VCaP (cell line): ENCODE measurements at regions not wholly inside any gene's neighbourhood (a gene's known extent, or its start where the extent isn't known, plus 50 kb on each side); places are given as distances from the start of the nearest gene placed in this dataset.

Experiments
- H3K27ac ChIP-seq: fragments of 450-650 bp; 2 replicates; pipeline ENCODE4 v1.5.1; 2017
- TF ChIP-seq, protein P1 (sequence below): fragments of 450-650 bp; conservative IDR thresholded peaks from 2 replicates; pipeline ENCODE4 v1.5.1; 2017; ENCODE audit warnings: mild to moderate bottlenecking, moderate library complexity

DNA sequence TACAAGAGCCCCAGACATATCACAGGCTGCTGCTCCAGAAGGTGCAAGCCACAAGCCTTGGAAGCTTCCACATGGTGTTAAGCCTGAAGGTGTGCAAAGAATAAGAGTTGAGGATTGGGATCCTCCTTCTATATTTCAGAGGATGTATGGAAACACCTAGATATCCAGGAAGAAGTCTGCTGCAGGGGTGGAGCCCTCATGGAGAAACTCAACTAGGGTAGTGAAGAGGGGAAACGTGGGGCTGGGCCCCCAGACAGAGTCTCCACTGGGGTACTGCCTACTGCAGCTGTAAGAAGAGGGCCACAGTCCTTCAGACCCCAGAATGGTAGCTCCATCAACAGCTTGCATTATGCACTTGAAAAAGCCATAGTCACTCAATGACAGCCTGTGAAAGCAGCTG is 1444.0 kb downstream of the SLITRK1 start:
- TF ChIP-seq, protein P1, sequence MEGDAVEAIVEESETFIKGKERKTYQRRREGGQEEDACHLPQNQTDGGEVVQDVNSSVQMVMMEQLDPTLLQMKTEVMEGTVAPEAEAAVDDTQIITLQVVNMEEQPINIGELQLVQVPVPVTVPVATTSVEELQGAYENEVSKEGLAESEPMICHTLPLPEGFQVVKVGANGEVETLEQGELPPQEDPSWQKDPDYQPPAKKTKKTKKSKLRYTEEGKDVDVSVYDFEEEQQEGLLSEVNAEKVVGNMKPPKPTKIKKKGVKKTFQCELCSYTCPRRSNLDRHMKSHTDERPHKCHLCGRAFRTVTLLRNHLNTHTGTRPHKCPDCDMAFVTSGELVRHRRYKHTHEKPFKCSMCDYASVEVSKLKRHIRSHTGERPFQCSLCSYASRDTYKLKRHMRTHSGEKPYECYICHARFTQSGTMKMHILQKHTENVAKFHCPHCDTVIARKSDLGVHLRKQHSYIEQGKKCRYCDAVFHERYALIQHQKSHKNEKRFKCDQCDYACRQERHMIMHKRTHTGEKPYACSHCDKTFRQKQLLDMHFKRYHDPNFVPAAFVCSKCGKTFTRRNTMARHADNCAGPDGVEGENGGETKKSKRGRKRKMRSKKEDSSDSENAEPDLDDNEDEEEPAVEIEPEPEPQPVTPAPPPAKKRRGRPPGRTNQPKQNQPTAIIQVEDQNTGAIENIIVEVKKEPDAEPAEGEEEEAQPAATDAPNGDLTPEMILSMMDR = no peak
- H3K27ac ChIP-seq = no peak overlapping the region

DNA sequence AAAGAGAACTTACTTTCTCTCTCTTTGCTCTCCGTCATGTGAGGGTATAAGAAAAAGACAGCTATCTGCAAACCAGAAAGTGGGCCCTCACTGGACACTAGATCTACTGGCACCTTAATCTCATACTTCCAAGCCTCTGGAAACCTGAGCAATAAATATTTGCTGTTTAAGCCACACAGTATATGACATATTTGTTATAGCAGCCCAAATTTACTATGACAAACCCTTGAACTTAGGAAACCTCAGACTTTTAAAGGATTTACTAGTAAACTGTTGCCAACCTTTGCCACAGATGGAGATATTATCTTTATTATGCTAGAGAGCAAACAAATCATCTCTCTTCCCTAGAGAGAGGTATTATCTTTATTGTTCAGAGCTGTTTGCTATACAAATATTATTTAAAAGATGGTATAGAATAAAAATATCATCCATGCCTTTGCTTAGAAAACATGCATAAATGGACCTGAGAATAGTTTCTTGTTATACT is 1446.1 kb downstream of the SLITRK1 start:
- TF ChIP-seq, protein P1 = no peak
- H3K27ac ChIP-seq = no peak overlapping the region

DNA sequence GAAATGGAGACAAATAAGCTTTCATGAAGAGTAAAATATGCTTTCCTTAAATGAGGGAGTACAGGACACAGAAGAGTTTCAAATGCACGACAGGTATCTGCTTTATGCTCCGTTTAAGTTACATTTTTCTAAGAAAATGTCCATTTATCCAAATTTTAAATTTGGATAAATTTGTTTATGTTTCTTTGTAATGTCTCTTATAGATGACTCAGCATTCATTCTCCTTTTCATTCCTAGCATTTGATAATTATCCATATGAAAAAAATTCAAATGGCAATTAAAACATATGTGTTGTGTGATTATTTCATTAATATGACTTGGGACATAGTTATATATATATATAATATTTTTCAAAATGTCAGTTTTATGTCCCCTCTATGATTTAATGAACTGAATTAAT is 1449.3 kb downstream of the SLITRK1 start:
- TF ChIP-seq, protein P1 = no peak
- no peak overlapping the region for H3K27ac ChIP-seq

DNA sequence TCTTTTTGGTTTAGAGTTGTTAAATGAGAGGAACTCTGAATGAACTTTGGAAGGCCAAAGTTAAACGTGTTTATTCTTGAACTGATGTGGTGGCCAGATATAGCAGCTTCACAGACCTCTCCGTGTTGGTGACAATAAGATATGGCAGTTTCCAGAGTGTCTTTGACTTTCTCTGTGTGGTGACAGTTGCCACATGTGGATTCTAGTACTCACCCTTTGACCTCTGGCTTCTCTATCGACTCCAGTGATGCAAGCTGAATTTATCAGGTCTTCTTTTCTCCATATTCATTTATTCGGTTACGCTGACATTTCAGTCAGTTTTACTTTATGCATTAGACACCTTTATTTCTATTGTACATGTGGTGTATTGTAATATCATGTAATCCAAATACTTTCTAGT is 1469.5 kb downstream of the SLITRK1 start:
- TF ChIP-seq, protein P1 = no peak

DNA sequence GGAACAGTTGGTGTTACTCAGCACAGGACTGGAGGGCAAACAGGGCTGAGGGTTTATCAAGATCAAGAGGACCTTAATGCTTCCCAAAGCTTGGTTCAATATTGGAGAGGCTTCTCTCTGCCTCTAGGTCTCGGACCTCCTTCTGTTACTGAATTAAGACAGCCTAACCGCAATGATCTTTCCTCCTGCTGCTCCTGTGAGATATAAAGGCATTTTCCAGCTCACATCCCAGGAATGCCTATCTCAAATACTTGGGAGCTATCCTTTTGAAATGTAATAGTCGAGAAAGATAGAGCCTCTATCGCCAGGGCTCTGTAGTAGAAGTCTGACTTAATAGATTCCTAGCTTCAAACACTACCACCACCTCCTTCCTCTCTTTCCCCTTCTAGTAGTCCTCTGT is 1475.0 kb downstream of the SLITRK1 start:
- TF ChIP-seq, protein P1 = no peak
- H3K27ac ChIP-seq = no peak overlapping the region

More for the DNA sequence above, 1469.5 kb downstream of the SLITRK1 start:
- no peak overlapping the region for H3K27ac ChIP-seq

DNA sequence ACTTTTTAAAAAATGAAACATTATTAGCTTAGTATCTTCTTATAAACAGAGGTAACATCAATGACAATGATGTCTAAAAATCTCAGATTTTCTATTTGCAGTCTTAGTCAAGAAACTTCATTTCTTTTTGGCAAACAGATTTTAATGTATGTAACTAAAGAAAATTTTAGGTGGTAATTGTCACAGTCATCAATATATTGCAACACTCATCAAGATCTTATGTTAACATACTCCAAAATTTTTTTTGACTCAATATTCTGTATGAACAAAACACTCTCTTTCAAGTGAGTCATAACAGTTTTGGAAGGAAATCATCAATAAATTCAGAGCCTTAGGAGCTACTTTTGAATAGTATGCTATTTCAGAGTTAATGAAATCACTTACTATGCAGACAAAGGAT is 1507.6 kb downstream of the SLITRK1 start:
- H3K27ac ChIP-seq = no peak overlapping the region
- TF ChIP-seq, protein P1 = no peak

DNA sequence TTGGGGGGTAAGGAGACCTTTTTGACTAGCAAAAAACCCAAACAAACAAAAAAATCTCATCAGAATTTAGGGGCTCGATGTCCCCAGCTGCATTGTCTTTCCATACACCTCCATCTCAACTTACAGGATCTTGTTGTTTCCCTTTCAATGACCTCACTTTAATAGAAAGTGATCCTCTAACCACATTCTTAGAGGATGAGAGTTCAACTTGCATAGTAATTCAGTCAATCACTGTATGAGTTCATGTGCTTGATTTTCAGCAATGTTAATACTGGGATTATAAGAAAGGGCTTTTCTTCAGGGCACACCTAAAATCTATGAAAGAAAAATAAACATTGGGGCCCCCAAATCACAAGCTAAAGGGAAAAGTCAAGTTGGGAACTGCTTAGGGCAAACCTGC is 1512.0 kb downstream of the SLITRK1 start:
- H3K27ac ChIP-seq = no peak overlapping the region
- TF ChIP-seq, protein P1 = no peak

DNA sequence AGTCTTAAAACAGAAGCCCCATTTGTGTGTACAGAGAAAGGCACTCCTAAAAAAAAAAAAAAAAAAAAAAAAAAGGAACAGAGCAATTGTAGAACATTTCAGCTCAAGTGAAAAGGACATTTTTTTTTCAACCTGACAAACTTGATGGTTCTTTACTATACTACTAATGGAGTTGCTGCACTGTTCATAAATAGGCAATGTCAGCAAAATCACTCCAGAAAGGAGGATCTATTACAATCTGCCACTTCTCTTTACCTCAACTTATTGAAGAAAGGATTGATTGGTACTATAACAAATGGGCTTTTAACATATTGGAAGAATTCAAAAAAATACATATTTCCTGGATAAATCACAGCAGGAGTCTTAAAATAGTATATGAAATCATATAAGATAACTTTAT is 1517.7 kb downstream of the SLITRK1 start:
- TF ChIP-seq, protein P1 = no peak
- H3K27ac ChIP-seq = no peak overlapping the region
